H9 (cell line): ENCODE measurements at regions not wholly inside any gene's neighbourhood (a gene's known extent, or its start where the extent isn't known, plus 50 kb on each side); places are given as distances from the start of the nearest gene placed in this dataset.

Experiments
- DNase-seq: peaks from one replicate; pipeline ENCODE4 v3.0.0-alpha.2; 2017
- H2AFZ ChIP-seq: one replicate; pipeline ENCODE4 v1.6.1; 2013; ENCODE audit warnings: mild to moderate bottlenecking, low read length, control low read depth, moderate library complexity
- H2AK5ac ChIP-seq: 2 replicates; pipeline ENCODE4 v1.6.1; 2013; ENCODE audit warnings: low read length, control low read depth, mixed read lengths; ENCODE audit not compliant: insufficient read length
- H2BK120ac ChIP-seq: one replicate; pipeline ENCODE4 v1.6.1; 2013; ENCODE audit warnings: low read depth, mild to moderate bottlenecking, low read length, control low read depth, inconsistent platforms; ENCODE audit not compliant: poor library complexity, severe bottlenecking
- H2BK12ac ChIP-seq: 2 replicates; pipeline ENCODE4 v1.6.1; 2013; ENCODE audit warnings: low read length, control low read depth, mixed read lengths, low read depth; ENCODE audit not compliant: insufficient read length
- H2BK15ac ChIP-seq: 2 replicates; pipeline ENCODE4 v1.6.1; 2013; ENCODE audit warnings: low read depth, low read length, control low read depth
- H2BK20ac ChIP-seq: one replicate; pipeline ENCODE4 v1.6.1; 2013; ENCODE audit warnings: low read depth, mild to moderate bottlenecking, low read length, control low read depth, inconsistent platforms; ENCODE audit not compliant: poor library complexity, severe bottlenecking
- H2BK5ac ChIP-seq: 2 replicates; pipeline ENCODE4 v1.6.1; 2013; ENCODE audit warnings: low read length, control low read depth, mixed read lengths; ENCODE audit not compliant: insufficient read length
- H3K14ac ChIP-seq: 2 replicates; pipeline ENCODE4 v1.6.1; 2013; ENCODE audit warnings: low read length, control low read depth; ENCODE audit not compliant: insufficient read depth
- H3K18ac ChIP-seq: 2 replicates; pipeline ENCODE4 v1.6.1; 2013; ENCODE audit warnings: low read depth, mild to moderate bottlenecking, mixed read lengths, low read length, control low read depth; ENCODE audit not compliant: insufficient read length
- H3K23ac ChIP-seq: 2 replicates; pipeline ENCODE4 v1.6.1; 2013; ENCODE audit warnings: low read length, control low read depth, mixed read lengths, low read depth; ENCODE audit not compliant: insufficient read length
- H3K23me2 ChIP-seq: 2 replicates; pipeline ENCODE4 v1.6.1; 2013; ENCODE audit warnings: low read depth, mild to moderate bottlenecking, mixed read lengths, low read length, control low read depth; ENCODE audit not compliant: insufficient read length, poor library complexity, severe bottlenecking
- H3K27ac ChIP-seq: 2 replicates; pipeline ENCODE4 v1.5.1; 2013; ENCODE audit warnings: low read length, control low read depth, mixed read lengths, low read depth; ENCODE audit not compliant: insufficient read length
- H3K27me3 ChIP-seq: 2 replicates; pipeline ENCODE4 v1.6.1; 2013; ENCODE audit warnings: low read length, control low read depth, inconsistent platforms; ENCODE audit not compliant: insufficient read depth
- H3K4ac ChIP-seq: 2 replicates; pipeline ENCODE4 v1.6.1; 2013; ENCODE audit warnings: low read depth, mild to moderate bottlenecking, control low read depth, inconsistent platforms, low read length, moderate library complexity
- H3K4me1 ChIP-seq: 2 replicates; pipeline ENCODE4 v1.6.1; 2013; ENCODE audit warnings: low read length, control low read depth, inconsistent platforms; ENCODE audit not compliant: insufficient read depth
- H3K4me2 ChIP-seq: 2 replicates; pipeline ENCODE4 v1.6.1; 2013; ENCODE audit warnings: low read length, control low read depth, mixed read lengths; ENCODE audit not compliant: insufficient read length, insufficient read depth
- H3K56ac ChIP-seq: 2 replicates; pipeline ENCODE4 v1.6.1; 2013; ENCODE audit warnings: low read depth, mild to moderate bottlenecking, mixed read lengths, low read length, control low read depth; ENCODE audit not compliant: insufficient read length
- H3K79me1 ChIP-seq: 2 replicates; pipeline ENCODE4 v1.6.1; 2013; ENCODE audit warnings: low read depth, mild to moderate bottlenecking, moderate library complexity, low read length, control low read depth, inconsistent platforms; ENCODE audit not compliant: insufficient read depth, poor library complexity, severe bottlenecking
- H3K79me2 ChIP-seq: 2 replicates; pipeline ENCODE4 v1.6.1; 2013; ENCODE audit warnings: low read length, control low read depth, inconsistent platforms; ENCODE audit not compliant: insufficient read depth
- H3K9ac ChIP-seq: 2 replicates; pipeline ENCODE4 v1.6.1; 2013; ENCODE audit warnings: low read length, control low read depth, mixed read lengths; ENCODE audit not compliant: insufficient read length; ENCODE audit errors: extremely low read depth
- H3K9me3 ChIP-seq: one replicate; pipeline ENCODE4 v1.6.1; 2013; ENCODE audit warnings: low read depth, low read length, inconsistent platforms; ENCODE audit not compliant: control insufficient read depth
- H3T11ph ChIP-seq: one replicate; pipeline ENCODE4 v1.6.1; 2013; ENCODE audit warnings: mild to moderate bottlenecking, low read length, control low read depth, inconsistent platforms
- H4K20me1 ChIP-seq: one replicate; pipeline ENCODE4 v1.6.1; 2013; ENCODE audit not compliant: control insufficient read depth, insufficient read length, insufficient read depth
- H4K5ac ChIP-seq: 2 replicates; pipeline ENCODE4 v1.6.1; 2013; ENCODE audit warnings: low read depth, mild to moderate bottlenecking, mixed read lengths, low read length, control low read depth; ENCODE audit not compliant: insufficient read length
- H4K8ac ChIP-seq: replicated peaks from 2 replicates; pipeline ENCODE4 v1.6.1; 2013; ENCODE audit warnings: low read length, control low read depth, mixed read lengths, low read depth; ENCODE audit not compliant: insufficient read length
- H4K91ac ChIP-seq: 2 replicates; pipeline ENCODE4 v1.6.1; 2013; ENCODE audit warnings: low read depth, mild to moderate bottlenecking, moderate library complexity, mixed read lengths, low read length, control low read depth; ENCODE audit not compliant: insufficient read length
- H3K27ac Mint-ChIP-seq, 3 experiments: 2 replicates in 2 of 3; 3 replicates in 1 of 3; pipeline ENCODE4 v1.8.0; 2020 to 2021; ENCODE audit warnings: mixed read lengths in 3 of 3, mild to moderate bottlenecking in 1 of 3, moderate library complexity in 1 of 3
- H3K27me3 Mint-ChIP-seq: 2 replicates; pipeline ENCODE4 v1.8.0; 2021; ENCODE audit warnings: low read depth, mild to moderate bottlenecking, moderate library complexity, mixed read lengths
- H3K36me3 Mint-ChIP-seq, 3 experiments: 2 replicates in 2 of 3; 3 replicates in 1 of 3; pipeline ENCODE4 v1.8.0; 2020 to 2021; ENCODE audit warnings: low read depth in 3 of 3, mixed read lengths in 3 of 3; ENCODE audit not compliant: insufficient read depth in 1 of 3
- H3K4me1 Mint-ChIP-seq, 2 experiments: 2 replicates each; pipeline ENCODE4 v1.8.0; 2020; ENCODE audit warnings: mixed read lengths in 2 of 2
- H3K4me3 Mint-ChIP-seq, 2 experiments: 2 replicates in 1 of 2; 3 replicates in 1 of 2; pipeline ENCODE4 v1.8.0; 2020 to 2021; ENCODE audit warnings: mild to moderate bottlenecking in 2 of 2, mixed read lengths in 2 of 2, moderate library complexity in 1 of 2
- H3K9me3 Mint-ChIP-seq, 2 experiments: 2 replicates in 1 of 2; 3 replicates in 1 of 2; pipeline ENCODE4 v1.8.0; 2020; ENCODE audit warnings: mild to moderate bottlenecking in 2 of 2, mixed read lengths in 2 of 2, moderate library complexity in 1 of 2
- CTCF ChIP-seq: fragments of 200-600 bp; sonication (generic); conservative IDR thresholded peaks from 3 replicates; pipeline ENCODE4 v1.8.0; 2021; ENCODE audit warnings: antibody characterized with exemption, mild to moderate bottlenecking
- WGBS: extraction: QIAGEN DNeasy Blood & Tissue Kit; methylation state at CpG from one replicate; pipeline ENCODE4 v1.1.7; 2013; ENCODE audit warnings: missing lambda C conversion rate, low lambda C conversion rate, mixed read lengths; ENCODE audit not compliant: insufficient read length; ENCODE audit errors: extremely low coverage; 5-methylcytosine and 5-hydroxymethylcytosine counted together

GRCh38 chr2:200253639-200254038 lies 52.9 kb upstream of the SPATS2L start:
- Mint-ChIP-seq H3K27ac (0 out of 7 replicates have a peak overlapping the region, but pooled peaks of 1 of the 3 experiments have one; percentile 27), H3K27me3 (no peaks in the 10 kb centered on the region; the same call in none of the 2 replicates), H3K36me3 (no peaks in the 10 kb centered on the region), H3K9me3 (no peaks in the 10 kb centered on the region), H3K4me3 (no peak overlapping the region; a peak in 1 of 5 replicates), H3K4me1 (peaks cover 9 to 14% of the 10 kb centered on the region in 2 experiments)
- TF ChIP-seq CTCF = no peak
- no peak overlapping the region for H2BK120ac ChIP-seq
- H4K5ac ChIP-seq = no peak overlapping the region
- WGBS = no CpG with 5 or more reads among the region's 2 CpGs
- no peaks in the 10 kb centered on the region for H3K79me1 ChIP-seq
- H2AFZ ChIP-seq = no peak overlapping the region
- H3K23me2 ChIP-seq = no peaks in the 10 kb centered on the region
- H2AK5ac ChIP-seq = no peak overlapping the region
- no peak overlapping the region for H3K18ac ChIP-seq
- no peak overlapping the region for H3K56ac ChIP-seq
- no peaks in the 10 kb centered on the region for H3K27me3 ChIP-seq
- no peak overlapping the region for H2BK20ac ChIP-seq
- H2BK5ac ChIP-seq = no peak overlapping the region
- no peak overlapping the region for H3K27ac ChIP-seq
- no peak overlapping the region for H4K8ac ChIP-seq
- no peak overlapping the region for H2BK12ac ChIP-seq
- no peaks in the 10 kb centered on the region for H4K20me1 ChIP-seq
- H3K23ac ChIP-seq = no peak overlapping the region
- no peak overlapping the region for H3K4me2 ChIP-seq
- H3K9me3 ChIP-seq = no peaks in the 10 kb centered on the region
- no peak overlapping the region for H2BK15ac ChIP-seq
- H3K79me2 ChIP-seq = no peaks in the 10 kb centered on the region
- no peak for DNase-seq
- H3K4ac ChIP-seq = no peak overlapping the region
- no peak overlapping the region for H3K9ac ChIP-seq
- H3T11ph ChIP-seq = no peak overlapping the region
- no peak overlapping the region for H4K91ac ChIP-seq
- H3K14ac ChIP-seq = no peak overlapping the region
- no peaks in the 10 kb centered on the region; the same call in 1 of the 2 replicates for H3K4me1 ChIP-seq
